ENCODE measurements at regions not wholly inside any gene's neighbourhood (a gene's known extent, or its start where the extent isn't known, plus 50 kb on each side); places are given as distances from the start of the nearest gene placed in this dataset.

- TF ChIP-seq, protein P1, sequence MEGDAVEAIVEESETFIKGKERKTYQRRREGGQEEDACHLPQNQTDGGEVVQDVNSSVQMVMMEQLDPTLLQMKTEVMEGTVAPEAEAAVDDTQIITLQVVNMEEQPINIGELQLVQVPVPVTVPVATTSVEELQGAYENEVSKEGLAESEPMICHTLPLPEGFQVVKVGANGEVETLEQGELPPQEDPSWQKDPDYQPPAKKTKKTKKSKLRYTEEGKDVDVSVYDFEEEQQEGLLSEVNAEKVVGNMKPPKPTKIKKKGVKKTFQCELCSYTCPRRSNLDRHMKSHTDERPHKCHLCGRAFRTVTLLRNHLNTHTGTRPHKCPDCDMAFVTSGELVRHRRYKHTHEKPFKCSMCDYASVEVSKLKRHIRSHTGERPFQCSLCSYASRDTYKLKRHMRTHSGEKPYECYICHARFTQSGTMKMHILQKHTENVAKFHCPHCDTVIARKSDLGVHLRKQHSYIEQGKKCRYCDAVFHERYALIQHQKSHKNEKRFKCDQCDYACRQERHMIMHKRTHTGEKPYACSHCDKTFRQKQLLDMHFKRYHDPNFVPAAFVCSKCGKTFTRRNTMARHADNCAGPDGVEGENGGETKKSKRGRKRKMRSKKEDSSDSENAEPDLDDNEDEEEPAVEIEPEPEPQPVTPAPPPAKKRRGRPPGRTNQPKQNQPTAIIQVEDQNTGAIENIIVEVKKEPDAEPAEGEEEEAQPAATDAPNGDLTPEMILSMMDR (IDR thresholded peaks at IDR 0.05; ENCODE audit: borderline replicate concordance, extremely low read depth, low read length, poor library complexity, severe bottlenecking) = no peak
- no peak for TF ChIP-seq EZH2 (IDR thresholded peaks at IDR 0.05; ENCODE audit: borderline replicate concordance, low read depth, low read length, severe bottlenecking)
These were observed 312.2 kb upstream of the SPRED2 start for GRCh38 chr2:65744477-65745200.
